ENCODE measurements at regions not wholly inside any gene's neighbourhood (a gene's known extent, or its start where the extent isn't known, plus 50 kb on each side); places are given as distances from the start of the nearest gene placed in this dataset.

DNA sequence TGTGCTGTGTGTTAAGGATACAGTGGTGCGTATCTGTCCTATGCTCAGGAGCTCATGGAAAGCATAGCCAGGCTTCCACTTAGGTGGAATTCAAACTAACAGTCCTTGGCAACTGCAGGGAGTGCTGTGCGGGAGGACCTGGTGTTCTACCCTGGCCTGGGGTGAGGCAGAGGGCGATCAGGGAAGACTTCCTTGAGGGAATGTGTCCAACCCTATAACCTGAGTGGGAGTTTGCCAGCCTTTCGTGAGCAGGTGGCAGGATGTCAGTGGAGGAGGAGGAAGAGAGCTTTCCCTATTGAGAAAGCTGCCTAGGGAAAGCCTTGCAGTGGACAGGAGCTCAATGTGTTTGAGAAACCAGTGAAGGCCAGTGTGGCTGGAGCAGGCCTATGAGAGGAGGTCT lies 271.1 kb upstream of the C2CD4B start:
- Mint-ChIP-seq H3K4me3 (no peak overlapping the region), H3K36me3 (0 out of 2 replicates have a peak, but pooled peaks cover 5% of the 10 kb centered on the region)
- CTCF ChIA-PET: no interaction called here

More for the DNA sequence above, 271.1 kb upstream of the C2CD4B start:
- POLR2A ChIA-PET: no interaction called here
- DNase-seq (ENCODE audit: low spot score) (no peak), ATAC-seq (no peak)
- H3K9me3 Mint-ChIP-seq: peaks cover 8% of the 10 kb centered on the region
- TF ChIP-seq, protein P1, sequence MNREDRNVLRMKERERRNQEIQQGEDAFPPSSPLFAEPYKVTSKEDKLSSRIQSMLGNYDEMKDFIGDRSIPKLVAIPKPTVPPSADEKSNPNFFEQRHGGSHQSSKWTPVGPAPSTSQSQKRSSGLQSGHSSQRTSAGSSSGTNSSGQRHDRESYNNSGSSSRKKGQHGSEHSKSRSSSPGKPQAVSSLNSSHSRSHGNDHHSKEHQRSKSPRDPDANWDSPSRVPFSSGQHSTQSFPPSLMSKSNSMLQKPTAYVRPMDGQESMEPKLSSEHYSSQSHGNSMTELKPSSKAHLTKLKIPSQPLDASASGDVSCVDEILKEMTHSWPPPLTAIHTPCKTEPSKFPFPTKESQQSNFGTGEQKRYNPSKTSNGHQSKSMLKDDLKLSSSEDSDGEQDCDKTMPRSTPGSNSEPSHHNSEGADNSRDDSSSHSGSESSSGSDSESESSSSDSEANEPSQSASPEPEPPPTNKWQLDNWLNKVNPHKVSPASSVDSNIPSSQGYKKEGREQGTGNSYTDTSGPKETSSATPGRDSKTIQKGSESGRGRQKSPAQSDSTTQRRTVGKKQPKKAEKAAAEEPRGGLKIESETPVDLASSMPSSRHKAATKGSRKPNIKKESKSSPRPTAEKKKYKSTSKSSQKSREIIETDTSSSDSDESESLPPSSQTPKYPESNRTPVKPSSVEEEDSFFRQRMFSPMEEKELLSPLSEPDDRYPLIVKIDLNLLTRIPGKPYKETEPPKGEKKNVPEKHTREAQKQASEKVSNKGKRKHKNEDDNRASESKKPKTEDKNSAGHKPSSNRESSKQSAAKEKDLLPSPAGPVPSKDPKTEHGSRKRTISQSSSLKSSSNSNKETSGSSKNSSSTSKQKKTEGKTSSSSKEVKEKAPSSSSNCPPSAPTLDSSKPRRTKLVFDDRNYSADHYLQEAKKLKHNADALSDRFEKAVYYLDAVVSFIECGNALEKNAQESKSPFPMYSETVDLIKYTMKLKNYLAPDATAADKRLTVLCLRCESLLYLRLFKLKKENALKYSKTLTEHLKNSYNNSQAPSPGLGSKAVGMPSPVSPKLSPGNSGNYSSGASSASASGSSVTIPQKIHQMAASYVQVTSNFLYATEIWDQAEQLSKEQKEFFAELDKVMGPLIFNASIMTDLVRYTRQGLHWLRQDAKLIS (CRISPR knock-in tag; IDR thresholded peaks at IDR 0.05; ENCODE audit: borderline replicate concordance): no peak
- TF ChIP-seq NFATC4 (CRISPR knock-in tag; IDR thresholded peaks at IDR 0.05): no peak
- no peak for TF ChIP-seq HMGA2 (CRISPR knock-in tag; IDR thresholded peaks at IDR 0.05)
- TF ChIP-seq, protein P2, sequence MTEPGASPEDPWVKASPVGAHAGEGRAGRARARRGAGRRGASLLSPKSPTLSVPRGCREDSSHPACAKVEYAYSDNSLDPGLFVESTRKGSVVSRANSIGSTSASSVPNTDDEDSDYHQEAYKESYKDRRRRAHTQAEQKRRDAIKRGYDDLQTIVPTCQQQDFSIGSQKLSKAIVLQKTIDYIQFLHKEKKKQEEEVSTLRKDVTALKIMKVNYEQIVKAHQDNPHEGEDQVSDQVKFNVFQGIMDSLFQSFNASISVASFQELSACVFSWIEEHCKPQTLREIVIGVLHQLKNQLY (CRISPR knock-in tag; IDR thresholded peaks at IDR 0.05): no peak
- TF ChIP-seq, protein P3, sequence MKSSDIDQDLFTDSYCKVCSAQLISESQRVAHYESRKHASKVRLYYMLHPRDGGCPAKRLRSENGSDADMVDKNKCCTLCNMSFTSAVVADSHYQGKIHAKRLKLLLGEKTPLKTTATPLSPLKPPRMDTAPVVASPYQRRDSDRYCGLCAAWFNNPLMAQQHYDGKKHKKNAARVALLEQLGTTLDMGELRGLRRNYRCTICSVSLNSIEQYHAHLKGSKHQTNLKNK (CRISPR knock-in tag; IDR thresholded peaks at IDR 0.05): no peak
- TF ChIP-seq, protein P4, sequence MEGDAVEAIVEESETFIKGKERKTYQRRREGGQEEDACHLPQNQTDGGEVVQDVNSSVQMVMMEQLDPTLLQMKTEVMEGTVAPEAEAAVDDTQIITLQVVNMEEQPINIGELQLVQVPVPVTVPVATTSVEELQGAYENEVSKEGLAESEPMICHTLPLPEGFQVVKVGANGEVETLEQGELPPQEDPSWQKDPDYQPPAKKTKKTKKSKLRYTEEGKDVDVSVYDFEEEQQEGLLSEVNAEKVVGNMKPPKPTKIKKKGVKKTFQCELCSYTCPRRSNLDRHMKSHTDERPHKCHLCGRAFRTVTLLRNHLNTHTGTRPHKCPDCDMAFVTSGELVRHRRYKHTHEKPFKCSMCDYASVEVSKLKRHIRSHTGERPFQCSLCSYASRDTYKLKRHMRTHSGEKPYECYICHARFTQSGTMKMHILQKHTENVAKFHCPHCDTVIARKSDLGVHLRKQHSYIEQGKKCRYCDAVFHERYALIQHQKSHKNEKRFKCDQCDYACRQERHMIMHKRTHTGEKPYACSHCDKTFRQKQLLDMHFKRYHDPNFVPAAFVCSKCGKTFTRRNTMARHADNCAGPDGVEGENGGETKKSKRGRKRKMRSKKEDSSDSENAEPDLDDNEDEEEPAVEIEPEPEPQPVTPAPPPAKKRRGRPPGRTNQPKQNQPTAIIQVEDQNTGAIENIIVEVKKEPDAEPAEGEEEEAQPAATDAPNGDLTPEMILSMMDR (IDR thresholded peaks at IDR 0.05): no peak
- TF ChIP-seq JAZF1 (CRISPR knock-in tag; IDR thresholded peaks at IDR 0.05): no peak
- no peak for TF ChIP-seq ZNF232 (CRISPR knock-in tag; IDR thresholded peaks at IDR 0.05)
- TF ChIP-seq, protein P5, sequence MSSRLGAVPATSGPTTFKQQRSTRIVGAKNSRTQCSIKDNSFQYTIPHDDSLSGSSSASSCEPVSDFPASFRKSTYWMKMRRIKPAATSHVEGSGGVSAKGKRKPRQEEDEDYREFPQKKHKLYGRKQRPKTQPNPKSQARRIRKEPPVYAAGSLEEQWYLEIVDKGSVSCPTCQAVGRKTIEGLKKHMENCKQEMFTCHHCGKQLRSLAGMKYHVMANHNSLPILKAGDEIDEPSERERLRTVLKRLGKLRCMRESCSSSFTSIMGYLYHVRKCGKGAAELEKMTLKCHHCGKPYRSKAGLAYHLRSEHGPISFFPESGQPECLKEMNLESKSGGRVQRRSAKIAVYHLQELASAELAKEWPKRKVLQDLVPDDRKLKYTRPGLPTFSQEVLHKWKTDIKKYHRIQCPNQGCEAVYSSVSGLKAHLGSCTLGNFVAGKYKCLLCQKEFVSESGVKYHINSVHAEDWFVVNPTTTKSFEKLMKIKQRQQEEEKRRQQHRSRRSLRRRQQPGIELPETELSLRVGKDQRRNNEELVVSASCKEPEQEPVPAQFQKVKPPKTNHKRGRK (CRISPR knock-in tag; IDR thresholded peaks at IDR 0.05; ENCODE audit: borderline replicate concordance): no peak
- no peak for TF ChIP-seq SMAD3 (CRISPR knock-in tag; IDR thresholded peaks at IDR 0.05; ENCODE audit: borderline replicate concordance)
- TF ChIP-seq, protein P6, sequence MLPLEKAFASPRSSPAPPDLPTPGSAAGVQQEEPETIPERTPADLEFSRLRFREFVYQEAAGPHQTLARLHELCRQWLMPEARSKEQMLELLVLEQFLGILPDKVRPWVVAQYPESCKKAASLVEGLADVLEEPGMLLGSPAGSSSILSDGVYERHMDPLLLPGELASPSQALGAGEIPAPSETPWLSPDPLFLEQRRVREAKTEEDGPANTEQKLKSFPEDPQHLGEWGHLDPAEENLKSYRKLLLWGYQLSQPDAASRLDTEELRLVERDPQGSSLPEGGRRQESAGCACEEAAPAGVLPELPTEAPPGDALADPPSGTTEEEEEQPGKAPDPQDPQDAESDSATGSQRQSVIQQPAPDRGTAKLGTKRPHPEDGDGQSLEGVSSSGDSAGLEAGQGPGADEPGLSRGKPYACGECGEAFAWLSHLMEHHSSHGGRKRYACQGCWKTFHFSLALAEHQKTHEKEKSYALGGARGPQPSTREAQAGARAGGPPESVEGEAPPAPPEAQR (CRISPR knock-in tag; IDR thresholded peaks at IDR 0.05): no peak
- no peak for TF ChIP-seq ZNF317 (CRISPR knock-in tag; IDR thresholded peaks at IDR 0.05; ENCODE audit: borderline replicate concordance, low read depth)
- TF ChIP-seq, protein P7, sequence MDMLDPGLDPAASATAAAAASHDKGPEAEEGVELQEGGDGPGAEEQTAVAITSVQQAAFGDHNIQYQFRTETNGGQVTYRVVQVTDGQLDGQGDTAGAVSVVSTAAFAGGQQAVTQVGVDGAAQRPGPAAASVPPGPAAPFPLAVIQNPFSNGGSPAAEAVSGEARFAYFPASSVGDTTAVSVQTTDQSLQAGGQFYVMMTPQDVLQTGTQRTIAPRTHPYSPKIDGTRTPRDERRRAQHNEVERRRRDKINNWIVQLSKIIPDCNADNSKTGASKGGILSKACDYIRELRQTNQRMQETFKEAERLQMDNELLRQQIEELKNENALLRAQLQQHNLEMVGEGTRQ (CRISPR knock-in tag; IDR thresholded peaks at IDR 0.05): no peak
- TF ChIP-seq GABPB1 (CRISPR knock-in tag; IDR thresholded peaks at IDR 0.05): no peak
- no peak for TF ChIP-seq MXD4 (CRISPR knock-in tag; IDR thresholded peaks at IDR 0.05; ENCODE audit: borderline replicate concordance)
- TF ChIP-seq, protein P8, sequence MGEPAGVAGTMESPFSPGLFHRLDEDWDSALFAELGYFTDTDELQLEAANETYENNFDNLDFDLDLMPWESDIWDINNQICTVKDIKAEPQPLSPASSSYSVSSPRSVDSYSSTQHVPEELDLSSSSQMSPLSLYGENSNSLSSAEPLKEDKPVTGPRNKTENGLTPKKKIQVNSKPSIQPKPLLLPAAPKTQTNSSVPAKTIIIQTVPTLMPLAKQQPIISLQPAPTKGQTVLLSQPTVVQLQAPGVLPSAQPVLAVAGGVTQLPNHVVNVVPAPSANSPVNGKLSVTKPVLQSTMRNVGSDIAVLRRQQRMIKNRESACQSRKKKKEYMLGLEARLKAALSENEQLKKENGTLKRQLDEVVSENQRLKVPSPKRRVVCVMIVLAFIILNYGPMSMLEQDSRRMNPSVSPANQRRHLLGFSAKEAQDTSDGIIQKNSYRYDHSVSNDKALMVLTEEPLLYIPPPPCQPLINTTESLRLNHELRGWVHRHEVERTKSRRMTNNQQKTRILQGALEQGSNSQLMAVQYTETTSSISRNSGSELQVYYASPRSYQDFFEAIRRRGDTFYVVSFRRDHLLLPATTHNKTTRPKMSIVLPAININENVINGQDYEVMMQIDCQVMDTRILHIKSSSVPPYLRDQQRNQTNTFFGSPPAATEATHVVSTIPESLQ (CRISPR knock-in tag; IDR thresholded peaks at IDR 0.05): no peak
- no peak overlapping the region for H3K27ac Mint-ChIP-seq
- H3K27me3 Mint-ChIP-seq (ENCODE audit: low read depth): no peaks in the 10 kb centered on the region
- no peaks in the 10 kb centered on the region for H3K4me1 Mint-ChIP-seq
